ENCODE measurements at regions not wholly inside any gene's neighbourhood (a gene's known extent, or its start where the extent isn't known, plus 50 kb on each side); places are given as distances from the start of the nearest gene placed in this dataset.
"Not testable (repeated sequence)": the region's sequence is repeated elsewhere in the genome, so short reads cannot be mapped to it uniquely, and the experiment has no call there.

GRCh38 chr7:19953411-19953810, 180.0 kb upstream of the TMEM196 start:
- DNase-seq: not testable (repeated sequence)

GRCh38 chr7:19948160-19948559, 174.7 kb upstream of the TMEM196 start:
- no peak for DNase-seq

GRCh38 chr7:19944363-19945120, 171.1 kb upstream of the TMEM196 start:
- no peak for DNase-seq

- DNase-seq: no peak
Measured at GRCh38 chr7:19939746-19940145, 166.3 kb upstream of the TMEM196 start.

GRCh38 chr7:19932549-19933249, 159.3 kb upstream of the TMEM196 start:
- no peak for DNase-seq

- DNase-seq: no peak
Measured at GRCh38 chr7:19930851-19931250, 157.4 kb upstream of the TMEM196 start.

GRCh38 chr7:19930051-19930450, 156.6 kb upstream of the TMEM196 start:
- no peak for DNase-seq

- no peak for DNase-seq
Measured at GRCh38 chr7:19928247-19928646, 154.8 kb upstream of the TMEM196 start.

GRCh38 chr7:19920705-19921104, 147.3 kb upstream of the TMEM196 start:
- no peak for DNase-seq

GRCh38 chr7:19920166-19920565, 146.7 kb upstream of the TMEM196 start:
- no peak for DNase-seq

- no peak for DNase-seq
Measured at GRCh38 chr7:19919261-19920095, 146.1 kb upstream of the TMEM196 start.

GRCh38 chr7:19916046-19916445, 142.6 kb upstream of the TMEM196 start:
- no peak for DNase-seq

- no peak for DNase-seq
Measured at GRCh38 chr7:19915596-19915995, 142.2 kb upstream of the TMEM196 start.

GRCh38 chr7:19914866-19915265, 141.4 kb upstream of the TMEM196 start:
- no peak for DNase-seq

GRCh38 chr7:19900118-19900517, 126.7 kb upstream of the TMEM196 start:
- no peak for DNase-seq

- DNase-seq: no peak
Measured at GRCh38 chr7:19899529-19899928, 126.1 kb upstream of the TMEM196 start.

GRCh38 chr7:19882893-19883292, 109.5 kb upstream of the TMEM196 start:
- DNase-seq: not testable (repeated sequence)

GRCh38 chr7:19872094-19872493, 98.7 kb upstream of the TMEM196 start:
- no peak for DNase-seq

GRCh38 chr7:19871102-19871501, 97.7 kb upstream of the TMEM196 start:
- DNase-seq: no peak

- DNase-seq: no peak
Measured at GRCh38 chr7:19869979-19870378, 96.6 kb upstream of the TMEM196 start.

GRCh38 chr7:19853261-19853832, 79.9 kb upstream of the TMEM196 start:
- DNase-seq: no peak

GRCh38 chr7:19852192-19852591, 78.8 kb upstream of the TMEM196 start:
- peak; percentile 4 for DNase-seq

GRCh38 chr7:19851504-19851903, 78.1 kb upstream of the TMEM196 start:
- no peak for DNase-seq

Data from DMS79 treated with DMSO at 0.1 percent for 48 hours (cell line).